AG09309 (cell line): ENCODE measurements at regions not wholly inside any gene's neighbourhood (a gene's known extent, or its start where the extent isn't known, plus 50 kb on each side); places are given as distances from the start of the nearest gene placed in this dataset.

ENCODE experiments used
- DNase-seq: peaks from one replicate; pipeline ENCODE4 v3.0.0-alpha.2; 2010; ENCODE audit warnings: low read depth
- H3K4me3 ChIP-seq: 2 replicates; pipeline ENCODE4 v1.5.1; 2011; ENCODE audit warnings: mild to moderate bottlenecking, low read depth, low read length, moderate library complexity; ENCODE audit not compliant: control insufficient read depth
- CTCF ChIP-seq: IDR thresholded peaks from 2 replicates; pipeline ENCODE4 v1.5.1; 2011; ENCODE audit warnings: mild to moderate bottlenecking, low read depth, low read length, inconsistent platforms; ENCODE audit not compliant: insufficient read depth, control insufficient read depth; ENCODE audit errors: missing control alignments

GRCh38 chr5:2140501-2141175 is 257.9 kb upstream of the IRX4 start:
- no peak for DNase-seq
- no peak for TF ChIP-seq CTCF
- no peak overlapping the region for H3K4me3 ChIP-seq

GRCh38 chr5:2139478-2139877 is 256.8 kb upstream of the IRX4 start:
- no peak for TF ChIP-seq CTCF
- DNase-seq: no peak
- H3K4me3 ChIP-seq: no peak overlapping the region

GRCh38 chr5:2138896-2139295 is 256.2 kb upstream of the IRX4 start:
- no peak overlapping the region for H3K4me3 ChIP-seq
- no peak for DNase-seq
- TF ChIP-seq CTCF: no peak

- no peak for TF ChIP-seq CTCF
- DNase-seq: no peak
- no peak overlapping the region for H3K4me3 ChIP-seq
Observed at GRCh38 chr5:2137444-2138050, 254.8 kb upstream of the IRX4 start.

GRCh38 chr5:2136728-2137333 is 254.1 kb upstream of the IRX4 start:
- H3K4me3 ChIP-seq: no peak overlapping the region
- TF ChIP-seq CTCF: no peak
- no peak for DNase-seq

GRCh38 chr5:2135833-2136232 is 253.1 kb upstream of the IRX4 start:
- no peak for DNase-seq
- TF ChIP-seq CTCF: no peak
- H3K4me3 ChIP-seq: no peak overlapping the region
